Hippocampal formation (tissue), 2 donors: ENCODE measurements at regions not wholly inside any gene's neighbourhood (a gene's known extent, or its start where the extent isn't known, plus 50 kb on each side); places are given as distances from the start of the nearest gene placed in this dataset.
"Not testable (repeated sequence)": the region's sequence is repeated elsewhere in the genome, so short reads cannot be mapped to it uniquely, and the experiment has no call there.

Experiments
- DNase-seq, 2 donors: peaks; one replicate each; lab custom pipeline; 2025; lab: John Stamatoyannopoulos, UW

GRCh38 chr1:143619851-143620250 lies 351.9 kb downstream of the FAM72C start:
- DNase-seq = no peak

- no peak for DNase-seq
Observed at GRCh38 chr1:143611159-143611558, 360.6 kb downstream of the FAM72C start.

DNA sequence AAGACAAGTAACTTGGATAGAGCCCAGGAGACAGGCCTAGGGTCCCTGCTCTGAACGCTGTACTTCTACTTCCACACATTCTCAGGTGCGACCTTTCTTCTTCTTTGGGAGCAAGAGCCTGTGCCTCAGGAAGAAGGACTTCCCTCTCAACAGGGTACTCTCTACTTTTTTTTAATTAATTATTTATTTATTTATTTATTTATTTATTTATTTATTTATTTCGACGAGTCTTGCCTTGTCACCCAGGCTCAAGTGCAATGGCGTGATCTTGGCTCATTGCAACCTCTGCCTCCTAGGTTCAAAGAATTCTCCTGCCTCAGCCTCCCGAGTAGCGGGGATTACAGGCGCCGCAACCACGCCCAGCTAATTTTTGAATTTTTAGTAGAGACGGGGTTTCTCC lies 361.6 kb downstream of the FAM72C start:
- DNase-seq = no peak

GRCh38 chr1:143604887-143605286 lies 366.9 kb downstream of the FAM72C start:
- DNase-seq = no peak

- no peak for DNase-seq
Observed at GRCh38 chr1:143584508-143584907, 387.3 kb downstream of the FAM72C start.

- DNase-seq = no peak
Observed at GRCh38 chr1:143574891-143575520, 396.8 kb downstream of the FAM72C start.

DNA sequence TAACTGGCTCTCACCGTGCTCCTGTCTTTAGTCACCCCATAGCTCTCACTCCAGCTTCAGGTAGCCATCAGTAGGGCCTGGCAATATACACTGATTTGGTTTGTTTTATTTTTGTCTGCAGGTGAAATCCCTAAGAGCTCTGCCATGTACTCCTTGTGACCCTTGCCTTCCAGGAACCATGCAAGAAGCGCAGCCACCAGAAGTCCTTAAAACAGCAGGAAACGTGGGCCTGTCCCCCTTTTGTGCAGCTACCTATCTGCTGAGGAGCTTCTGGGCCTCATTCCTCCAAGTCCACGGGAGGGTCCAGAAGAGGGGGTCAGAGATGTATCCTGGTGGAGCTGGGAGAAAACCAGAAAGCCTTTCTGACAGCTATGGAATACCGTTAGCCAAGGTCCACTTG lies 399.1 kb downstream of the FAM72C start:
- not testable (repeated sequence) for DNase-seq

- DNase-seq = not testable (repeated sequence)
Observed at GRCh38 chr1:143563761-143564160, 408.0 kb downstream of the FAM72C start.

GRCh38 chr1:143553627-143554026 lies 418.2 kb downstream of the FAM72C start:
- no peak for DNase-seq

DNA sequence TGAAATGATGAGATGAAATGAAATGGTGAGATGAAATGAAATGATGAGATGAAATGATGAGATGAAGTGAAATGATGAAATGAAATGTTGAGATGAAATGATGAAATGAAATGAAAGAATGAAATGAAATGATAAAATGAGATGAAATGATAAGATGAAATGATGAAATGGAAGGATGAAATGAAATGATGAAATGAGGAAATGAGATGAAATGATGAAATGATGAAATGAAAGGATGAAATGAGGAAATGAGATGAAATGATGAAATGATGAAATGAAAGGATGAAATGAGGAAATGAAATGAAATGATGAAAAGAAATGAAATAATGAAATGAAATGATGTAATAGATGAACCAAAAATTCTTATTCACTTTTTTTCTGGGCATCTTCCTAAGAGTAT lies 467.1 kb downstream of the FAM72C start:
- DNase-seq = not testable (repeated sequence)

GRCh38 chr1:143504080-143504479 lies 467.7 kb downstream of the FAM72C start:
- DNase-seq = not testable (repeated sequence)

- not testable (repeated sequence) for DNase-seq
Observed at GRCh38 chr1:143503048-143503447, 468.7 kb downstream of the FAM72C start.

- DNase-seq = not testable (repeated sequence)
Observed at GRCh38 chr1:143502038-143502437, 469.7 kb downstream of the FAM72C start.

DNA sequence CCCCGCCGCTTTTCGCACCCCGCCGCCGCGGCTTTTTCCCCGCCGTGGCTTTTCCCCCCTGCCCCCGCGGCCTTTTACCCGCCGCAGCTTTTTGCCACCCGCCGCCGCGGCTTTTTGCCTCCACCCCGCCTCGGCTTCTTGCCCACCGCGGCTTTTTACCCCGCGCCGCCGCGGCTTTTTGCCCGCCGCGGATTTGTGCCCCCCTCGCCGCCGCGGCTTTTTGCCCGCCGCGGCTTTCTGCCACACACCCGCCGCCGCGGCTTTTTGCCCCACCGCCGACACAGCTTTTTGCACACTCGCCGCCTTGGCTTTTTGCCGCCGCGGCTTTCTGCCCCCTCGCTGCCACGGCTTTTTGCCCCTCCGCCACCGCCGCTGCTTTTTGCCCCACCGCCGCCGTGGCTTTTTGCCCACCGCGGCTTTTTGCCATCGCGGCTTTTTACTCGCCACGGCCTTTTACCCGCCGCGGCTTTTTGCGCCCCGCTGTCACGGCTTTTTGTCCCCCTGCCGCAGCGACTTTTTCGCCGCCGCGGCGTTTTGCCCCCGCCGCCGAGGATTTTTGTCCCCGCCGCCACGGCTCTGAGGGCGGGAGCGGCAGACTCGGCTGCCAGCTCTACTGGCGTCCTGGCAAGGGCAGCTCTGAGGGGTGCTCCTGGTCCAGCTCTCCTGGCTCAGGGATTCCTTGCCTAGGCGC lies 473.6 kb downstream of the FAM72C start:
- DNase-seq = not testable (repeated sequence)

DNA sequence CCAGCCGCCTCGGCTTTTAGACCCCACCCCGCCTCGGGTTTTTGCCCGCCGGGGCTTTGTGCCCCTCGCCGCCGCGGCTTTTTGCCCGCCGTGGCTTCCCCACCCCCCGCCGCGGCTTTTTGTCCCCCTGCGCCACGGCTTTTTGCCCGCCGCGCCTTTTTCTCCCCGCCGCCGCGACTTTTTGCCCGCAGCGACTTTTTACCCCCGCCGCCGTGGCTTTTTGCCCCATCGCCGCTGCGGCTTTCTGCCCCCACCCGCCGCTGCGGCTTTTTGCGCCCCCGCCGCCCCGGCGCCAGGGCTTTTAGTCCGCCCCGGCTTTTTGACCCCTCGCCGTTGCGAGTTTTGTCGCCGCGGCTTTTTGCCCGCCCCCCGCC lies 474.4 kb downstream of the FAM72C start:
- no peak for DNase-seq

GRCh38 chr1:143496526-143497373 lies 475.0 kb downstream of the FAM72C start:
- not testable (repeated sequence) for DNase-seq
